H9 (cell line): ENCODE measurements at regions not wholly inside any gene's neighbourhood (a gene's known extent, or its start where the extent isn't known, plus 50 kb on each side); places are given as distances from the start of the nearest gene placed in this dataset.

Source experiments
- DNase-seq: peaks from one replicate; pipeline ENCODE4 v3.0.0-alpha.2; 2017
- H2AFZ ChIP-seq: one replicate; pipeline ENCODE4 v1.6.1; 2013; ENCODE audit warnings: mild to moderate bottlenecking, low read length, control low read depth, moderate library complexity
- H2AK5ac ChIP-seq: 2 replicates; pipeline ENCODE4 v1.6.1; 2013; ENCODE audit warnings: low read length, control low read depth, mixed read lengths; ENCODE audit not compliant: insufficient read length
- H2BK120ac ChIP-seq: one replicate; pipeline ENCODE4 v1.6.1; 2013; ENCODE audit warnings: low read depth, mild to moderate bottlenecking, low read length, control low read depth, inconsistent platforms; ENCODE audit not compliant: poor library complexity, severe bottlenecking
- H2BK12ac ChIP-seq: 2 replicates; pipeline ENCODE4 v1.6.1; 2013; ENCODE audit warnings: low read length, control low read depth, mixed read lengths, low read depth; ENCODE audit not compliant: insufficient read length
- H2BK15ac ChIP-seq: 2 replicates; pipeline ENCODE4 v1.6.1; 2013; ENCODE audit warnings: low read depth, low read length, control low read depth
- H2BK20ac ChIP-seq: one replicate; pipeline ENCODE4 v1.6.1; 2013; ENCODE audit warnings: low read depth, mild to moderate bottlenecking, low read length, control low read depth, inconsistent platforms; ENCODE audit not compliant: poor library complexity, severe bottlenecking
- H2BK5ac ChIP-seq: 2 replicates; pipeline ENCODE4 v1.6.1; 2013; ENCODE audit warnings: low read length, control low read depth, mixed read lengths; ENCODE audit not compliant: insufficient read length
- H3K14ac ChIP-seq: 2 replicates; pipeline ENCODE4 v1.6.1; 2013; ENCODE audit warnings: low read length, control low read depth; ENCODE audit not compliant: insufficient read depth
- H3K18ac ChIP-seq: 2 replicates; pipeline ENCODE4 v1.6.1; 2013; ENCODE audit warnings: low read depth, mild to moderate bottlenecking, mixed read lengths, low read length, control low read depth; ENCODE audit not compliant: insufficient read length
- H3K23ac ChIP-seq: 2 replicates; pipeline ENCODE4 v1.6.1; 2013; ENCODE audit warnings: low read length, control low read depth, mixed read lengths, low read depth; ENCODE audit not compliant: insufficient read length
- H3K23me2 ChIP-seq: 2 replicates; pipeline ENCODE4 v1.6.1; 2013; ENCODE audit warnings: low read depth, mild to moderate bottlenecking, mixed read lengths, low read length, control low read depth; ENCODE audit not compliant: insufficient read length, poor library complexity, severe bottlenecking
- H3K27ac ChIP-seq: 2 replicates; pipeline ENCODE4 v1.5.1; 2013; ENCODE audit warnings: low read length, control low read depth, mixed read lengths, low read depth; ENCODE audit not compliant: insufficient read length
- H3K27me3 ChIP-seq: 2 replicates; pipeline ENCODE4 v1.6.1; 2013; ENCODE audit warnings: low read length, control low read depth, inconsistent platforms; ENCODE audit not compliant: insufficient read depth
- H3K4ac ChIP-seq: 2 replicates; pipeline ENCODE4 v1.6.1; 2013; ENCODE audit warnings: low read depth, mild to moderate bottlenecking, control low read depth, inconsistent platforms, low read length, moderate library complexity
- H3K4me1 ChIP-seq: 2 replicates; pipeline ENCODE4 v1.6.1; 2013; ENCODE audit warnings: low read length, control low read depth, inconsistent platforms; ENCODE audit not compliant: insufficient read depth
- H3K4me2 ChIP-seq: 2 replicates; pipeline ENCODE4 v1.6.1; 2013; ENCODE audit warnings: low read length, control low read depth, mixed read lengths; ENCODE audit not compliant: insufficient read length, insufficient read depth
- H3K56ac ChIP-seq: 2 replicates; pipeline ENCODE4 v1.6.1; 2013; ENCODE audit warnings: low read depth, mild to moderate bottlenecking, mixed read lengths, low read length, control low read depth; ENCODE audit not compliant: insufficient read length
- H3K79me1 ChIP-seq: 2 replicates; pipeline ENCODE4 v1.6.1; 2013; ENCODE audit warnings: low read depth, mild to moderate bottlenecking, moderate library complexity, low read length, control low read depth, inconsistent platforms; ENCODE audit not compliant: insufficient read depth, poor library complexity, severe bottlenecking
- H3K79me2 ChIP-seq: 2 replicates; pipeline ENCODE4 v1.6.1; 2013; ENCODE audit warnings: low read length, control low read depth, inconsistent platforms; ENCODE audit not compliant: insufficient read depth
- H3K9ac ChIP-seq: 2 replicates; pipeline ENCODE4 v1.6.1; 2013; ENCODE audit warnings: low read length, control low read depth, mixed read lengths; ENCODE audit not compliant: insufficient read length; ENCODE audit errors: extremely low read depth
- H3K9me3 ChIP-seq: one replicate; pipeline ENCODE4 v1.6.1; 2013; ENCODE audit warnings: low read depth, low read length, inconsistent platforms; ENCODE audit not compliant: control insufficient read depth
- H3T11ph ChIP-seq: one replicate; pipeline ENCODE4 v1.6.1; 2013; ENCODE audit warnings: mild to moderate bottlenecking, low read length, control low read depth, inconsistent platforms
- H4K20me1 ChIP-seq: one replicate; pipeline ENCODE4 v1.6.1; 2013; ENCODE audit not compliant: control insufficient read depth, insufficient read length, insufficient read depth
- H4K5ac ChIP-seq: 2 replicates; pipeline ENCODE4 v1.6.1; 2013; ENCODE audit warnings: low read depth, mild to moderate bottlenecking, mixed read lengths, low read length, control low read depth; ENCODE audit not compliant: insufficient read length
- H4K8ac ChIP-seq: replicated peaks from 2 replicates; pipeline ENCODE4 v1.6.1; 2013; ENCODE audit warnings: low read length, control low read depth, mixed read lengths, low read depth; ENCODE audit not compliant: insufficient read length
- H4K91ac ChIP-seq: 2 replicates; pipeline ENCODE4 v1.6.1; 2013; ENCODE audit warnings: low read depth, mild to moderate bottlenecking, moderate library complexity, mixed read lengths, low read length, control low read depth; ENCODE audit not compliant: insufficient read length
- H3K27ac Mint-ChIP-seq, 3 experiments: 2 replicates in 2 of 3; 3 replicates in 1 of 3; pipeline ENCODE4 v1.8.0; 2020 to 2021; ENCODE audit warnings: mixed read lengths in 3 of 3, mild to moderate bottlenecking in 1 of 3, moderate library complexity in 1 of 3
- H3K27me3 Mint-ChIP-seq: 2 replicates; pipeline ENCODE4 v1.8.0; 2021; ENCODE audit warnings: low read depth, mild to moderate bottlenecking, moderate library complexity, mixed read lengths
- H3K36me3 Mint-ChIP-seq, 3 experiments: 2 replicates in 2 of 3; 3 replicates in 1 of 3; pipeline ENCODE4 v1.8.0; 2020 to 2021; ENCODE audit warnings: low read depth in 3 of 3, mixed read lengths in 3 of 3; ENCODE audit not compliant: insufficient read depth in 1 of 3
- H3K4me1 Mint-ChIP-seq, 2 experiments: 2 replicates each; pipeline ENCODE4 v1.8.0; 2020; ENCODE audit warnings: mixed read lengths in 2 of 2
- H3K4me3 Mint-ChIP-seq, 2 experiments: 2 replicates in 1 of 2; 3 replicates in 1 of 2; pipeline ENCODE4 v1.8.0; 2020 to 2021; ENCODE audit warnings: mild to moderate bottlenecking in 2 of 2, mixed read lengths in 2 of 2, moderate library complexity in 1 of 2
- H3K9me3 Mint-ChIP-seq, 2 experiments: 2 replicates in 1 of 2; 3 replicates in 1 of 2; pipeline ENCODE4 v1.8.0; 2020; ENCODE audit warnings: mild to moderate bottlenecking in 2 of 2, mixed read lengths in 2 of 2, moderate library complexity in 1 of 2
- WGBS: extraction: QIAGEN DNeasy Blood & Tissue Kit; methylation state at CpG from one replicate; pipeline ENCODE4 v1.1.7; 2013; ENCODE audit warnings: missing lambda C conversion rate, low lambda C conversion rate, mixed read lengths; ENCODE audit not compliant: insufficient read length; ENCODE audit errors: extremely low coverage; 5-methylcytosine and 5-hydroxymethylcytosine counted together
- TF ChIP-seq, protein P1 (sequence below): fragments of 200-600 bp; sonication (generic); conservative IDR thresholded peaks from 3 replicates; pipeline ENCODE4 v1.8.0; 2021; ENCODE audit warnings: antibody characterized with exemption, mild to moderate bottlenecking

DNA sequence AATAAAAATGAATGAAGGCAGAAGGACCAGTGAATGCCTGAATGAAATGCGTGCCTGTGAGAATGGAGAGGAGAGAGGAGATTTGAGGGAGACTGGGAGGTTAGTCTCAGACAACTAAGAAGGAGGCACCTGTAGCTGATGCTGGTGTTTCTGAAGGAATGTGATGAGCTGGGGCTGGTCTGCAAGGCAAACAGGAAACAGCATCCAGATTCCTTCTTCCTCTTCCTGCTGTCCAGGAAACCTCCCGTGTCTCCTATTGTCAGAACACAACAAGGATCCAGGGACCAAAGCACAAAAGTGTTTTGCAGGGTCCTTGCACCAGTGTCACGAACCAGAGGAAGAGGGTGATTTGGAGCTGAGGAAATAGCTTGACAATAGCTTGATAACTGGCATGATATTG, 50.4 kb upstream of the TAB2 start:
- DNase-seq: no peak
- Histone ChIP-seq H3K56ac (no peak overlapping the region), H2AK5ac (no peak overlapping the region), H3K9me3 (no peaks in the 10 kb centered on the region), H3K4me1 (no peaks in the 10 kb centered on the region), H2BK5ac (no peak overlapping the region), H3K18ac (no peak overlapping the region), H3T11ph (no peak overlapping the region), H3K23ac (no peak overlapping the region), H4K5ac (no peak overlapping the region), H4K91ac (no peak overlapping the region), H4K8ac (no peak overlapping the region), H2BK15ac (no peak overlapping the region), H3K4me2 (no peak overlapping the region), H3K27me3 (no peaks in the 10 kb centered on the region), H2AFZ (no peak overlapping the region), H3K9ac (no peak overlapping the region), H2BK20ac (no peak overlapping the region), H4K20me1 (no peaks in the 10 kb centered on the region), H3K23me2 (no peaks in the 10 kb centered on the region), H3K14ac (no peak overlapping the region), H3K27ac (no peak overlapping the region), H3K79me2 (no peaks in the 10 kb centered on the region), H3K79me1 (no peaks in the 10 kb centered on the region), H3K4ac (no peak overlapping the region), H2BK12ac (no peak overlapping the region), H2BK120ac (no peak overlapping the region)
- H3K4me3 Mint-ChIP-seq: no peak overlapping the region
- TF ChIP-seq, protein P1, sequence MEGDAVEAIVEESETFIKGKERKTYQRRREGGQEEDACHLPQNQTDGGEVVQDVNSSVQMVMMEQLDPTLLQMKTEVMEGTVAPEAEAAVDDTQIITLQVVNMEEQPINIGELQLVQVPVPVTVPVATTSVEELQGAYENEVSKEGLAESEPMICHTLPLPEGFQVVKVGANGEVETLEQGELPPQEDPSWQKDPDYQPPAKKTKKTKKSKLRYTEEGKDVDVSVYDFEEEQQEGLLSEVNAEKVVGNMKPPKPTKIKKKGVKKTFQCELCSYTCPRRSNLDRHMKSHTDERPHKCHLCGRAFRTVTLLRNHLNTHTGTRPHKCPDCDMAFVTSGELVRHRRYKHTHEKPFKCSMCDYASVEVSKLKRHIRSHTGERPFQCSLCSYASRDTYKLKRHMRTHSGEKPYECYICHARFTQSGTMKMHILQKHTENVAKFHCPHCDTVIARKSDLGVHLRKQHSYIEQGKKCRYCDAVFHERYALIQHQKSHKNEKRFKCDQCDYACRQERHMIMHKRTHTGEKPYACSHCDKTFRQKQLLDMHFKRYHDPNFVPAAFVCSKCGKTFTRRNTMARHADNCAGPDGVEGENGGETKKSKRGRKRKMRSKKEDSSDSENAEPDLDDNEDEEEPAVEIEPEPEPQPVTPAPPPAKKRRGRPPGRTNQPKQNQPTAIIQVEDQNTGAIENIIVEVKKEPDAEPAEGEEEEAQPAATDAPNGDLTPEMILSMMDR: no peak
- H3K36me3 Mint-ChIP-seq: peaks cover 0 to 5% (median 2%) of the 10 kb centered on the region in 3 experiments; a peak in 2 of 7 replicates
- H3K9me3 Mint-ChIP-seq: no peaks in the 10 kb centered on the region
- WGBS: no CpG with 5 or more reads among the region's 3 CpGs
- no peak overlapping the region; a peak in 1 of 7 replicates for H3K27ac Mint-ChIP-seq
- peaks cover 0 to 4% of the 10 kb centered on the region in 2 experiments; a peak in 2 of 4 replicates for H3K4me1 Mint-ChIP-seq
- H3K27me3 Mint-ChIP-seq: peaks cover 2% of the 10 kb centered on the region; the same call in 1 of the 2 replicates
